ENCODE measurements at regions not wholly inside any gene's neighbourhood (a gene's known extent, or its start where the extent isn't known, plus 50 kb on each side); places are given as distances from the start of the nearest gene placed in this dataset.

DNA sequence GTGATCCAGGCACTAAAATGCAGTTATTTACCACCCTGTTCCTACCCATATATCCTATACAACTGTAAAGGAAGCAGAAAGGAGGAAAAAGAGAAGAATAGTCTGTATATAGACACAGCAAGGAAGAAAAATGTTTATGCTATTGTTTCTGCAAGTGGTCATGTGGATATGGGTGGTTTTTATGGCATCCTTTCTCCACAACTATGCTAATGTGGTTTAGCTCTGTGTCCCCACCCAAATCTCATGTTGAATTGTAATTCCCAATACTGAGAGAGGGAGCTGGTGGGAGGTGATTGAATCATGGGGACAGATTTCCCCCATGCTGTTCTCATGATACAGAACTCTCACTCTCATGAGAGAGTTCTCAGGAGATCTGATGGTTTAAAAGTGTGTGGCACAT lies 439.8 kb downstream of the ZSWIM6 start:
- no peak overlapping the region for H3K4me3 ChIP-seq (ENCODE audit: insufficient read depth, low read depth, low read length)
- no peaks in the 10 kb centered on the region for H3K36me3 ChIP-seq (replicated peaks; ENCODE audit: control insufficient read depth, insufficient read depth, low read length)
- no peaks in the 10 kb centered on the region for H3K27me3 ChIP-seq (ENCODE audit: control insufficient read depth, insufficient read depth, low read length)
- no peak for DNase-seq

DNA sequence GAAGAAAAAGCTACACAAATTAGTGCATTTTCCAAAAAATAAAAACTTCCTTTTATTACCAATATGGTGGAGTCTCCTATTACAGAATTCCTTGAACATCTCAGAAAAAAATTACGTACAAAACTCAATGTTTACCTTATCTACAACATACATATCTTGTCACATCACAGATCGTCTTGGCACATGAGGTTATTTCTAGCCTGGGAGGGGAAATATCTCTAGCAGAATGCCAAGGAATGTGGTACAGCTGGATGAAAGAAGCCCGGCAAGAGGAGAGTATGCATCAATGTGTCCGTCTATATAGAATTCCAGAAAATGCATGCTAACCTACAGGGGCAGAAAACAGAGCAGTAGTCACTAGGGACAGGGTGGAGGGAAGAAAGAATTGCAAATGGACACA lies 443.8 kb downstream of the ZSWIM6 start:
- no peaks in the 10 kb centered on the region for H3K27me3 ChIP-seq (ENCODE audit: control insufficient read depth, insufficient read depth, low read length)
- DNase-seq = no peak
- no peaks in the 10 kb centered on the region for H3K36me3 ChIP-seq (replicated peaks; ENCODE audit: control insufficient read depth, insufficient read depth, low read length)
- no peak overlapping the region for H3K4me3 ChIP-seq (ENCODE audit: insufficient read depth, low read depth, low read length)

DNA sequence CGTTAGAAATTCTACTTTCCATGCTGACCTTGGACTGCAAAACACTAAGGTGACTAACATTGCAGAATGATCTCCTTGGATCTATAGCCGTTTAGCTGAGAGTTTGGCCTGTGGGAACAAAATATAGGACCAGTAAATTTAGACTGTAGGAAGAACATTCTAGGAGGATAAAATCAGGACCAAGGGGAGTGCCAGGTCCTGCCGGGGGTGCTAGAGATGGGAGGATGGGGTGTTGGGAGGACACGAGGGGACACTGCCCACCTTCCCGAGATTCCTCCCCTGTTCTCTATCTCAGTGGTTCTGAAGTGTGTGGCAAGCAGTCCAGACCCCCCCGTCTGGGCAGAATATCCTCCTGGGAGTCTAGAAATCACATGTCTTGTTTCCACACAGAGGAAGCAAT lies 445.2 kb downstream of the ZSWIM6 start:
- DNase-seq = no peak
- Histone ChIP-seq H3K27me3 (ENCODE audit: control insufficient read depth, insufficient read depth, low read length) (no peaks in the 10 kb centered on the region), H3K4me3 (ENCODE audit: insufficient read depth, low read depth, low read length) (no peak overlapping the region), H3K36me3 (replicated peaks; ENCODE audit: control insufficient read depth, insufficient read depth, low read length) (no peaks in the 10 kb centered on the region)

DNA sequence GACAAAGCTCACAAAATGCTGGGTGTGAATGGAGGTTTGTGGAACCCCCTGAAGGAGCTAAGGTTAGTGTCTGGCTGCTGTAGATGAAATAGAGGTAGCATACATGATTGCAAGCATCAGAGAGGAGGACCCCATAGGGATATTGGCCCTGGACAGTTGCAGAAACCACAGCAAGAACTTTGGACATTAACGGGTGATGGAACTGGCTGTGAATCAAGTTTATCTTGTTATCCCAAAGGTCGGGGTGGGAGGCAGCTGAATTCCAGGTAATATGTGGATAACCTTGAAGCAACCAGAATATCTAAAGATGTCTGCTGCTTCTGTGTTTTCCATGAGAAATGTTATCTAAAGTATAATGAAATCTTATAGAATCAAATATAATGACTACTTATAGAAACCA lies 447.7 kb downstream of the ZSWIM6 start:
- no peak for DNase-seq
- no peak overlapping the region for H3K4me3 ChIP-seq (ENCODE audit: insufficient read depth, low read depth, low read length)
- no peaks in the 10 kb centered on the region for H3K27me3 ChIP-seq (ENCODE audit: control insufficient read depth, insufficient read depth, low read length)
- no peaks in the 10 kb centered on the region for H3K36me3 ChIP-seq (replicated peaks; ENCODE audit: control insufficient read depth, insufficient read depth, low read length)

DNA sequence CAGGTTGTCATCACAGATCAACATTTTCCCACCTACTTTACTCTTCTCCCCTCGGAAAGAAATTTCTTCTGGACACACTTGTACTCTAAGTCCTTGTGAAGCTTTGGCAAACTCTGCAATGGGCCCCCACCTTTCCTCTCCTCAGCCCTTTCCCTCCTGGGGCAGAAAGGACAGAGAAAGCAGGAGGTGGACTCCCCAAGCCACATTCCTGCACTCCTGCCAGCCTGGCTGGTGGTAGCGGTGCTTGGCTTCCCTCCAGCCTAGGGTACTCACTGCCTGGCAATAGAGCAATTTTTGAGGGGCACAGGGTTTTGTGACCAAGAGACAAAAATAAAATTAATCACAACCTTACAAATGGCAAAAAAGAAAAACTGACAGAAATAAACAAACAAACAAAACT lies 451.4 kb downstream of the ZSWIM6 start:
- Histone ChIP-seq H3K27me3 (ENCODE audit: control insufficient read depth, insufficient read depth, low read length) (no peaks in the 10 kb centered on the region), H3K4me3 (ENCODE audit: insufficient read depth, low read depth, low read length) (no peak overlapping the region), H3K36me3 (replicated peaks; ENCODE audit: control insufficient read depth, insufficient read depth, low read length) (no peaks in the 10 kb centered on the region)
- DNase-seq = no peak

DNA sequence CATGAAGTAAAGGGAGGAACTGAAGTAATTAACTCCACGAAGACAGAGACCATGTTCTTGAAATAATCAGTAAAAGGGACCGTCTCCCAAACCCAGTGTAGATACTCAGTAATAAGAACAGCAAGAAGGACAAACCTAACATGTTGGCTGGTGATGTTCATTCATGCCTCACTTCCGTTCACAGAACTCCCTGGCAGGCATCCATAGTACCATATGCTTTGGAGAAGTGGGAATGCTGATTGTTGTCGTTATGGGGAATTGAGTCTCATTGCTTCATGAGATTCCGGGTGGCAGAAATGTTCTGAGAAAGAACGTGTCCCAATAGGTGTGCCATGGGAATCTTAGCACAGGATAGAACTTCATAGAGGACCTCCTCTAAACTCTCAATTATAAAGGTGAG lies 452.3 kb downstream of the ZSWIM6 start:
- Histone ChIP-seq H3K27me3 (ENCODE audit: control insufficient read depth, insufficient read depth, low read length) (no peaks in the 10 kb centered on the region), H3K36me3 (replicated peaks; ENCODE audit: control insufficient read depth, insufficient read depth, low read length) (no peaks in the 10 kb centered on the region), H3K4me3 (ENCODE audit: insufficient read depth, low read depth, low read length) (no peak overlapping the region)
- DNase-seq = no peak

DNA sequence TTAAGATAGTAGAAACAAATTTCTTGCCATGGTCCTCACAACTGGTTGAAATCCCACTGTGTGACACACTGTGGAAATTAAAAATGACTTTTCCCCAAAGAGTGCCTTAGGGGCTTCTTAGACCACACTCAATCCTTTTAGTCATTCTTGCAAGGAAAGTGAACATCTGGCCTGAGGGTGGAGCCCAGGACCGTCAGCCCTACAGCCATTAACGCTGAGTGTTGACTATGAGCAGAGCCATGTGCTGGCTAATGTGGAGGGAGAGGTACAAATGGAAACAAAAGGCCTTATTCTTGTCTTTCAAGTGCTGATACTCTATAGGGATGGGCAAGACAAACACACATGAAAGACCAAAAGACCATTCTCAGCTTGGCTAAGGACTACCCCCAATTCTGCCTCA lies 456.5 kb downstream of the ZSWIM6 start:
- H3K4me3 ChIP-seq (ENCODE audit: insufficient read depth, low read depth, low read length) = no peak overlapping the region
- no peaks in the 10 kb centered on the region for H3K27me3 ChIP-seq (ENCODE audit: control insufficient read depth, insufficient read depth, low read length)
- no peaks in the 10 kb centered on the region for H3K36me3 ChIP-seq (replicated peaks; ENCODE audit: control insufficient read depth, insufficient read depth, low read length)

DNA sequence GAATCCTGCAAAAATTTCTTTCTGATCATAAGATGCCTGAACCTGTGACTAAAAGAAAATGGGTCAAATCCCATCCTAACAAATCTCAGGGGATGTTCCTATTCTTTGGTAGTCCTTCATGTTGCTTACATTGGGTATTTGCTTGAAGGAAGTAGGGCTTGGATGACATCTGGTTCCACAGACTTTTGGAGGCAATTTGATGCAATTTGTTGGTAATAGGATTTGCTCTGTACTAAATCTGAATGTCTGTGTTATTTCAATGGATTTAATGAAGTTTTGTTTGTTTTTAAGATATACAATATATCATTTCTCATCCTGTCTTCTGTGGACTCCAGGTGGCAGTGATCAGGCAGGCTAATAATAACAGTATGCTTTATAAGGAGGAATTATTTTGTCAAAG lies 457.9 kb downstream of the ZSWIM6 start:
- H3K36me3 ChIP-seq (replicated peaks; ENCODE audit: control insufficient read depth, insufficient read depth, low read length) = no peaks in the 10 kb centered on the region
- no peak overlapping the region for H3K4me3 ChIP-seq (ENCODE audit: insufficient read depth, low read depth, low read length)
- no peaks in the 10 kb centered on the region for H3K27me3 ChIP-seq (ENCODE audit: control insufficient read depth, insufficient read depth, low read length)
- DNase-seq = no peak

More for the DNA sequence above, 456.5 kb downstream of the ZSWIM6 start:
- DNase-seq = no peak

DNA sequence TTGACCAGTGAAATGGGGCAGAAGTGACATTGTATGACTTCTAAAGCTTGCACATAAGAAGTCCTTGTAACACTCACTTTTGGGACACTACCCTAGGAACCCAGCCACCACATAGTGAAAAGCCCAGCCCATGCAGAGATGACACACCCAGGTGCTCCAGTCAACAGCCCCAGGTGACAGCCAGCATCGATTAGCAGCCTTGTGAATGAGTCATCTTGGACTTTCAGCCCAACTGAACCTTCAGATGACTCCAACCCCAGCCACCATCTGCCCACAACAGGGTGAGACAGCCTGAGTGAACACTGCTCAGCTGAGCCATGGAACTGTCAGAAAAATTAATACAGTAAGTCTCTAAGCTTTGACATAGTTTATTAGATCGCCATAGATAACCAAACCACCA lies 458.6 kb downstream of the ZSWIM6 start:
- Histone ChIP-seq H3K4me3 (ENCODE audit: insufficient read depth, low read depth, low read length) (no peak overlapping the region), H3K36me3 (replicated peaks; ENCODE audit: control insufficient read depth, insufficient read depth, low read length) (no peaks in the 10 kb centered on the region), H3K27me3 (ENCODE audit: control insufficient read depth, insufficient read depth, low read length) (no peaks in the 10 kb centered on the region)
- no peak for DNase-seq

DNA sequence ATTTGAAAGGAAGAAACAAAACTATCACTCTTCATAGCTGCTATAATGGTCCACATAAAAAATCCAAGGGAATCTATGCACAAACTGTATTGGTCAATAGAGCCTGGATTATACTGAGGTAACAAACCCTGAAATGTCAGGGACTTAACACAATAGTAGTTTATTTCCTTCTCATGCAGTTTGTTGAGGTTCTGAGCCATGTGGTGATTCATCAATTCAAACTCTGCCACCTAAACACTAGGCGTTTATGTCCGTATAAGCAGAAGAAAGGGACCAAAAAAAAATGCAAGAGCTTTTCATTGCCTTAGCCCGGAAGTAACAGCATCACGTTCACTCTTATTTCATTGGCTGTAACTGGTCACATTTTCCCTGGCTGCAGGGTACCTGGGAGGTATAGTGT lies 464.7 kb downstream of the ZSWIM6 start:
- Histone ChIP-seq H3K27me3 (ENCODE audit: control insufficient read depth, insufficient read depth, low read length) (no peaks in the 10 kb centered on the region), H3K36me3 (replicated peaks; ENCODE audit: control insufficient read depth, insufficient read depth, low read length) (no peaks in the 10 kb centered on the region), H3K4me3 (ENCODE audit: insufficient read depth, low read depth, low read length) (no peak overlapping the region)
- DNase-seq = no peak

DNA sequence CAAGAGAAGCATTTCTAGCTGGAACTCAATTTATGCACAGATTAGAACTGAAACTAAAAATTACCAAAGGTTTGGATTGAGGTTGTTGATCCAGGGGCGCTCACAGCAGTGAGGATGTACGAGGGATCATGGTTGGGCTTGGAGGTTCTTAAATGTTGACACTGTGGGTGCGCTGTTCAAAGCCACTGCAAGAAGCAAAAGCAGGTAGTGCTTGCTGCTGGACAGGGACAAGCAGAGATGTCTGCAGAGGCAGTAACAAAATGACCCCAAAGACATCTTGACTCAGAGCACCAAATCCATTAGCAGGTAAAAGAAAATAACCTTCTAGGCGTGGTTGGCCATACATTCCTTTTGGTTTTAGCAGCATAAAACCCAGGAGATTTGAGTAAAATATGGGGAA lies 468.4 kb downstream of the ZSWIM6 start:
- H3K36me3 ChIP-seq (replicated peaks; ENCODE audit: control insufficient read depth, insufficient read depth, low read length) = no peaks in the 10 kb centered on the region
- no peak overlapping the region for H3K4me3 ChIP-seq (ENCODE audit: insufficient read depth, low read depth, low read length)
- DNase-seq = no peak
- H3K27me3 ChIP-seq (ENCODE audit: control insufficient read depth, insufficient read depth, low read length) = no peaks in the 10 kb centered on the region

DNA sequence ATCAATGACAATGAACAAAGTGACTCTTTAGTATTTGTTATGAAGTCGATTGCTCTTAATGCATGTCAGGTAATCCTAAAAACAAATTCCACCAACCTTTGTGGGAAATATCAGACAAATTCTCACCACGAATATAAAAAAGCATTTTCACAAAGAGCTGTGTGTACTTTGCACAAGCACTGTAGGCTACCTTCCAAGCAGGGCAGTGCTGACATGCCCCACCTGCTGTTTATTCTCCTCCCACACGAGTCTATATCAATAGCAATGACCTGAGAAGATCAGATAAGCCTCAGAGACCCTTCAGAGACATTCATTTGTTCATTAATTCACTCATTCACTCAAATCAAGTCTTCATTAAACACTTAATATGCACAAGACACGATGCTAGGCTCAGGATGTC lies 469.1 kb downstream of the ZSWIM6 start:
- Histone ChIP-seq H3K4me3 (ENCODE audit: insufficient read depth, low read depth, low read length) (no peak overlapping the region), H3K27me3 (ENCODE audit: control insufficient read depth, insufficient read depth, low read length) (no peaks in the 10 kb centered on the region)

DNA sequence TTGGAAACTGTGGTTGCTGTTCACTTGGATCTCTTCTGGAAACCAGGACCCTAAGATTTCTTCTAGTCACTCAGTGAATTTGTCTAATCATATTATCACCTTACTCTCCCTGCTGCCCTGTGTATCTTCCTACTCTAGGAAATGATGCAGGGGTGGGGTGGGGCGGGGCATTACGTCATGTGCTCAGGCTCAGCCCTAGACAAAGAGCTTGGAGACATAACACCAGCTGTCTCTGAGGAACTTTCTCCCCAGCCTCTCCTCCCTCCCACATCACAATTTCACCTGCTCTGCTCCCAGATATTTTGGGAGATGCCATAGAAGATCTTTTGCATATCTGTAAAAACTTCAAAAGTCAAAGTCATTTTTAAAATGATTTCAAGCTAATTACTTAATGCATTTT lies 470.4 kb downstream of the ZSWIM6 start:
- DNase-seq = no peak

More for the DNA sequence above, 469.1 kb downstream of the ZSWIM6 start:
- DNase-seq = no peak
- no peaks in the 10 kb centered on the region for H3K36me3 ChIP-seq (replicated peaks; ENCODE audit: control insufficient read depth, insufficient read depth, low read length)

DNA sequence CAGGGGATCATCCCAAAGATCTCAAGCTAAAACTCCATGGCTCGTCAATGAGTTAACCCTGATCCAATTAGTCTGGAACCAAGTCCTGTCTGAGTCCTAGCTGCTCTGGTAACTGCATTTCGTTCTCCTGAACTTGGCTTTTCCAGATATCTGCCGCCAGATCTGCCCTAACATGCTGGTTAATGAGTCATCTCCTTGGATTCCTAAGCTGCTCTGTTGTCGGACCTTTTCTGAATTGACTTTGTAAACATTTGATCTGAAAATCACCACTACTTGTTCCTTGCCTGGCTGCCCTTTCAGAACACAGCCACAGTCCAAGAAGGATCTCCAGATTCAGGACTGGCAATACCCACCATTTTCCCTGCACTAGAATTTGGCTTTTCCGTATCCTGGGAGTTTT lies 473.0 kb downstream of the ZSWIM6 start:
- Histone ChIP-seq H3K4me3 (ENCODE audit: insufficient read depth, low read depth, low read length) (no peak overlapping the region), H3K27me3 (ENCODE audit: control insufficient read depth, insufficient read depth, low read length) (no peaks in the 10 kb centered on the region), H3K36me3 (replicated peaks; ENCODE audit: control insufficient read depth, insufficient read depth, low read length) (no peaks in the 10 kb centered on the region)
- no peak for DNase-seq

More for the DNA sequence above, 470.4 kb downstream of the ZSWIM6 start:
- H3K27me3 ChIP-seq (ENCODE audit: control insufficient read depth, insufficient read depth, low read length) = no peaks in the 10 kb centered on the region
- no peaks in the 10 kb centered on the region for H3K36me3 ChIP-seq (replicated peaks; ENCODE audit: control insufficient read depth, insufficient read depth, low read length)
- no peak overlapping the region for H3K4me3 ChIP-seq (ENCODE audit: insufficient read depth, low read depth, low read length)

DNA sequence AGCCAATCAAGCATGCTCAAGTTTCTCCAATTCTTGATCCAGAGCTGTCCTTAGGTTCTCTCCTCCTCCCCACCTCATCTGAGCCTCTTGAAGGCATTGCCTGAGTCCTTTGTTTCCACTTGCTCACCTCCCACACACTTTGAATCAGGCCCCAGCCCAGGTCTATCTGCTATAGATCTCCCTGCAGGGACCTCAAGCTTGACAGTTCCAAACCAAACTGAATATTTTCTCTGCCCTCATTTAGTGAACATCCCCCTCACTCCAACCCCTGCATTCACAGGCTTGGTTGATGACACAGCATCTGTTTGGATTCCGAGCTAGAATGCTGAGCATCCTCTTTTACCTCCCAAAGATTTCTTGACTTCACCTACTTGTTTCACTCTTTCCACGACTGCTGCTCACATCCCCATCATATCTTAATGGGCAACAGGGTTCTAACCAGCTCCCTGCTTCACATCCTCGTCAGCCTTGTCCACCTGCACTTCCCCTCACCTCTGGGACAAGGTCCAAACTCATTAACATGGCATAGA lies 474.5 kb downstream of the ZSWIM6 start:
- Histone ChIP-seq H3K27me3 (ENCODE audit: control insufficient read depth, insufficient read depth, low read length) (no peaks in the 10 kb centered on the region), H3K36me3 (replicated peaks; ENCODE audit: control insufficient read depth, insufficient read depth, low read length) (no peaks in the 10 kb centered on the region), H3K4me3 (ENCODE audit: insufficient read depth, low read depth, low read length) (no peak overlapping the region)
- no peak for DNase-seq

DNA sequence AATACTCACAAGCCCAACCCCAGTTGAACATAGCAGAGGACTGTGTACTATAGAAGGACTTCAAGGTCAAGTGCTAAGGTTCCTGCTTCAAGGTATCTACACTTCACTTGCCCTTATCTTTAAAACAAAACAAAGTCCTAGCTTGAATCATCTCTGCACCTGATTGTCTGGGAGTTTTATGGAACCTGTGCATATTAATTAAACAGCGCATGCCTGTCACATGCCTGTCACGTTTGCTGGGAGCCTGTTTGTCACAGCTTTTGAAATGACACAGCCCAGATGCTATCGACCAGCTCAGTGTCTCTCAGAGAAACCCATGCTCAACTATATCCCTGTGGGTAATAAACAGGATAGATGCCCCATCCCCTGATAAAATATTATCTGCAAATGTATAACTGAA lies 476.0 kb downstream of the ZSWIM6 start:
- DNase-seq = no peak
- Histone ChIP-seq H3K36me3 (replicated peaks; ENCODE audit: control insufficient read depth, insufficient read depth, low read length) (no peaks in the 10 kb centered on the region), H3K4me3 (ENCODE audit: insufficient read depth, low read depth, low read length) (no peak overlapping the region), H3K27me3 (ENCODE audit: control insufficient read depth, insufficient read depth, low read length) (no peaks in the 10 kb centered on the region)
